ENCODE measurements at regions not wholly inside any gene's neighbourhood (a gene's known extent, or its start where the extent isn't known, plus 50 kb on each side); places are given as distances from the start of the nearest gene placed in this dataset.
A peak's percentile ranks its signal among the peaks of the same experiment; 100 is the strongest.

- TF ChIP-seq EP300 (IDR thresholded peaks at IDR 0.05) (no peak), POLR2A (IDR thresholded peaks at IDR 0.05) (no peak), CTCF (IDR thresholded peaks at IDR 0.05) (no peak), POLR2AphosphoS5 (IDR thresholded peaks at IDR 0.05) (no peak)
- no peak overlapping the region for H3K4me3 ChIP-seq
- WGBS, 5 donors, result 45 to 68% (median 52%) methylated on average over 5 of the region's 5 CpGs
- no peak overlapping the region for H3K27ac ChIP-seq
- H3K9me3 ChIP-seq, result peaks cover 0 to 15% (median 8%) of the 10 kb centered on the region in 4 donors
- H3K27me3 ChIP-seq, result no peaks in the 10 kb centered on the region
- H3K36me3 ChIP-seq, result no peaks in the 10 kb centered on the region
- peak; percentile 39 to 46 for DNase-seq
- intact Hi-C loops (cut with DNase I; ENCODE audit: low total_unique reads), result no loop called here
- H3K4me1 ChIP-seq, result no peaks in the 10 kb centered on the region
These were observed 148.5 kb downstream of the HDGFL1 start for GRCh38 chr6:22717915-22718314.

- DNase-seq, result no peak
- peaks cover 0 to 23% (median 18%) of the 10 kb centered on the region in 4 donors for H3K9me3 ChIP-seq
- no peak overlapping the region for H3K27ac ChIP-seq
- TF ChIP-seq POLR2AphosphoS5 (IDR thresholded peaks at IDR 0.05) (no peak), POLR2A (IDR thresholded peaks at IDR 0.05) (no peak), CTCF (IDR thresholded peaks at IDR 0.05) (no peak), EP300 (IDR thresholded peaks at IDR 0.05) (no peak)
- WGBS, 5 donors, result 76 to 90% (median 80%) methylated on average over 1 of the region's 1 CpG
- no peaks in the 10 kb centered on the region for H3K27me3 ChIP-seq
- H3K4me1 ChIP-seq, result peaks cover 0 to 9% (median 2%) of the 10 kb centered on the region in 4 donors
- intact Hi-C loops (cut with DNase I; ENCODE audit: low total_unique reads), result no loop called here
- no peaks in the 10 kb centered on the region for H3K36me3 ChIP-seq
- no peak overlapping the region for H3K4me3 ChIP-seq
These were observed 153.5 kb downstream of the HDGFL1 start for GRCh38 chr6:22722913-22723312.

- Histone ChIP-seq H3K27me3 (no peaks in the 10 kb centered on the region), H3K4me3 (no peak overlapping the region), H3K4me1 (peaks cover 0 to 17% (median 5%) of the 10 kb centered on the region in 4 donors), H3K27ac (no peak overlapping the region), H3K9me3 (peaks cover 0 to 23% (median 16%) of the 10 kb centered on the region in 4 donors), H3K36me3 (no peaks in the 10 kb centered on the region)
- WGBS, 5 donors, result 69 to 75% (median 72%) methylated on average over 4 of the region's 4 CpGs
- intact Hi-C loops (cut with DNase I; ENCODE audit: low total_unique reads), result no loop called here
- no peak for TF ChIP-seq POLR2A (IDR thresholded peaks at IDR 0.05)
- TF ChIP-seq CTCF (IDR thresholded peaks at IDR 0.05), result no peak
- no peak for TF ChIP-seq POLR2AphosphoS5 (IDR thresholded peaks at IDR 0.05)
- no peak for TF ChIP-seq EP300 (IDR thresholded peaks at IDR 0.05)
- no peak for DNase-seq
These were observed 157.6 kb downstream of the HDGFL1 start for GRCh38 chr6:22726966-22727365.

GRCh38 chr6:22727710-22728109, 158.3 kb downstream of the HDGFL1 start:
- Histone ChIP-seq H3K27me3 (no peaks in the 10 kb centered on the region), H3K4me1 (peaks cover 0 to 25% (median 5%) of the 10 kb centered on the region in 4 donors), H3K4me3 (no peak overlapping the region), H3K9me3 (peaks cover 0 to 15% (median 10%) of the 10 kb centered on the region in 4 donors), H3K27ac (no peak overlapping the region), H3K36me3 (no peaks in the 10 kb centered on the region)
- no peak for TF ChIP-seq EP300 (IDR thresholded peaks at IDR 0.05)
- TF ChIP-seq CTCF (IDR thresholded peaks at IDR 0.05), result no peak
- TF ChIP-seq POLR2A (IDR thresholded peaks at IDR 0.05), result no peak
- no peak for TF ChIP-seq POLR2AphosphoS5 (IDR thresholded peaks at IDR 0.05)
- WGBS, 5 donors, result 47 to 66% (median 62%) methylated on average over 6 of the region's 6 CpGs
- intact Hi-C loops (cut with DNase I; ENCODE audit: low total_unique reads), result no loop called here
- DNase-seq, result peak in 1 of 2 donors; percentile 63

Data from stomach (tissue), 8 donors.